Right ventricle myocardium superior (tissue), 1 donor: ENCODE measurements at regions not wholly inside any gene's neighbourhood (a gene's known extent, or its start where the extent isn't known, plus 50 kb on each side); places are given as distances from the start of the nearest gene placed in this dataset.
A peak's percentile ranks its signal among the peaks of the same experiment; 100 is the strongest.
"Not testable (repeated sequence)": the region's sequence is repeated elsewhere in the genome, so short reads cannot be mapped to it uniquely, and the experiment has no call there.

Source experiments
- ATAC-seq: fragments of 200-7000 bp; cut with Tn5 transposase; one replicate; pipeline ENCODE4 v1.9.1; 2020; ENCODE audit warnings: mild to moderate bottlenecking; ENCODE audit not compliant: poor library complexity
- DNase-seq: peaks from one replicate; pipeline ENCODE4 v3.0.0-alpha.2; 2020
- intact Hi-C: fragments of 100-400 bp; cut with DNase I; formaldehyde crosslinking; loops from one replicate; pipeline ENCODE4 v1.11.2; 2022
- donor health status: DM: no; HTN: yes; CAD: no; lungs with severe emphysema.

DNA sequence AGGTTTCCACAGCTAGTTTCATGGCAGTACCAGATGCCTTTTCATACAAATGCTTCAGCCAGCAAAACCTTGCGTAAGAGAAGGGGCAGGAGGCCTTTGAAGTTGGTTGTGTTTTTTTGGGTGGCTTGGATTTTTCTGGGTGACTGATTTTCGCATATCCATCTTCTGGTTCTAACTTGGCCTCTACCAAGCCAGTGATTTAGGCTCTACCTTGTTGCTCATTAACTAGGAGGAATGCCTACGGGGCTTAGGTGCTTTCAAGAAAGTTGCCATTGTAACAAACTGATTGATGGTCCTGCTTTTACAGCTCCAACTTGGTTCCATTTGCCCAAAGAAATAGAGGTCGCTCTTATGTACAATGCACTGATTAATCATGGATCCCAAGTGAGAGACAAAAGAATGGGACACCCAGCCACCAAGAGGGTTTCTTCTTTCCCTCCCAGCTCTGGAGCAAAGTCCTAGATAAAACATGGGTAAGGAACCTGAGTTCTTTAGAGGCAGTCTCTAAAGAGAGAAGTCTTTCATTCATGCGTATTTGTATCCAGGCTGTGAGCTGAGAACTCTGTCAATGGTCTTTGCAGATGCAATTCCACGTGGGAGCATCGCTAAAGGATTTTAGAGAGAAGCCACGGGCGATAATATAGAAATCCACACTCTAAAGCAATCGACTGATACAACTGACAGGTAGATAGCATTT lies 92.1 kb upstream of the FGFR2 start:
- ATAC-seq (no peak), DNase-seq (no peak)
- intact Hi-C loops: no loop called here

DNA sequence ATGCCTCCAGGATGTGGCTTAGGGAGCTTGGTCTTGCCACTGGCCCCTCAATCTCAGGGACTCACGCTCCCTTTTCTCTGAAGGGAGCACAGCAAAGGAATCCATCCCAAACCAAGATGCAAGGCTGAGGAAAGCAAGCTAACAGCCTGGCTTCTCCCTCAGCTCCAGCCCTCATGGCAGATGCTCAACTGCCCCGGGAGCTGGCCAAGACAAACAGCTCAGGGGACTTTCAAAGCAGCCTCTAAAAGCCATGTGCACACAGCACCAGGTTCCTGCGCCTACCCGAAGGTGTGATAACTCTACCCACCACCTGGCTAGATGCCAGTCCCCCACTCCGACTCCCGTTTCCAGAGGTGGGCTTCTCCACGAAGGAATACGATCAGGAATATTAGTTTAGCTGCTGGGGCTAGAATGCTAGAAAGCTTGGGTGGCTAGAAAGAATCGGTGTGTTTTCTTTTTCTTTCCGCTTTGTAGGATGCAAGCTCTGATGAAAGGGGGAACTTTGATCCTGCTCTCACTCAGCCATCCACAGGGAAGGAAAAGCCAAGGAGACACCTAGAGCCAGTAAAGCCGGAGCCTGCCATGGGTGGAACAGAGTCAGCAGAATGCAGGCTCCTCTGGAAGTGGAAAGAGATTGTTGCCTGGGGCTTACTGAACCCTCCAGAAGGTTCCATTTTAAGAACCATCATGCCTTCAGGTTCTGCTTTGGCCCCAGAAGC lies 89.0 kb upstream of the FGFR2 start:
- intact Hi-C loops: no loop called here
- ATAC-seq: no peak
- DNase-seq: no peak

DNA sequence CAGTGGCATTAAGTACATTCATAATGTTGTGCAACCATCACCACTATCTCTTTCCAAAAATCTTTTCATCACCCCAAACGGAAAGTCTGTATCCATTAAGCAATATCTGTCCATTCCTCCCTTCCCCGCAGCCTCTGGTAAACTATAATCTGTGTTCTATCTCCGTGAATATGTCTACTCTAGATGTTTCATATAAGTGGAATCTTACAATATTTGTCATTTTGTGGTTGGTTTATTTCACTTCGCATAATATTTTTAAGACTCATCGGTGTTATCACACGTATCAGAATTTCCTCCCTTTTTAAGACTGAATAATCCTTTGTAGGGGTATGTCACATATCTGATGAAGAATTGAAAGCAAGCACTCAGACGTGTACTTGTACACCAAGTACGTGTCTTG lies 86.0 kb upstream of the FGFR2 start:
- intact Hi-C loops: no loop called here
- DNase-seq: no peak
- no peak for ATAC-seq

DNA sequence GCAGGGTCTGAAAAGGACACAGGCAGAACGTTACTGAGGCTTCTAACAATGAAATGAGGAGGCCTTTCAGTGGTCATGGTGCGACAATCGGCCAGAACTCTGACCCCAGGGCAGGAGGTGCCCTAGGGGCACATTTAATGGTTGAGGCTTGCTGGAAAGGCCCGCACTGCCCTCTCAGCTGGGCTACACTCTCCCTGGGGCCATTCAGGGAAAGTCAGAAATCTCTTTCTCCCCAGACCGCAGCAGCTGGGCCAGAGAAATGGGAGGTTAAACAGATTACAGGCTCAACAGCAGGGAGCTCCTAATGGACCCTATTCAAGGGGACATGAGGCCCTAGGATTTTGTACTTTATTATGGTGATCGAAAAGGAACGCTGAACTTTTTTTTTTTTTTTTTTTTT lies 85.6 kb upstream of the FGFR2 start:
- no peak for ATAC-seq
- intact Hi-C loops: no loop called here
- no peak for DNase-seq

DNA sequence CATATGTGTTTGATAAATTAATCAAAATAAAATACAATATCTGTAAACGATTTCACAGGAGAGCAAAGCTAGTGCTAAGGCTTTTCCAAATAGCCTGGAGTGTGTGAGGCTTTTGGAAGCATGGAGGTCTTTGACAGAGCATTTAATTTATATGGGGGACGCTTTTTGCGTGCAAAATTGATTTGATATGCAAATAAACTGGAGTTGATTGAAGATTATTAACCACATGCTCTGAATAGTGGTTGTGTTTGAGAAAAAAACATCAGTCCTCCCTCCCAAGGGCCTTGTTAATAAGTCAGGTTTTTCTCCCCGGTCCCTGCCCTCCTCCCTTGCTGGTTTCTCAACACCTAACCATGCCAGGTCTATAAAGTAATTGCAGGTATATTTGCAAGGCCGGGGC lies 85.1 kb upstream of the FGFR2 start:
- DNase-seq: no peak
- no peak for ATAC-seq
- intact Hi-C loops: no loop called here

DNA sequence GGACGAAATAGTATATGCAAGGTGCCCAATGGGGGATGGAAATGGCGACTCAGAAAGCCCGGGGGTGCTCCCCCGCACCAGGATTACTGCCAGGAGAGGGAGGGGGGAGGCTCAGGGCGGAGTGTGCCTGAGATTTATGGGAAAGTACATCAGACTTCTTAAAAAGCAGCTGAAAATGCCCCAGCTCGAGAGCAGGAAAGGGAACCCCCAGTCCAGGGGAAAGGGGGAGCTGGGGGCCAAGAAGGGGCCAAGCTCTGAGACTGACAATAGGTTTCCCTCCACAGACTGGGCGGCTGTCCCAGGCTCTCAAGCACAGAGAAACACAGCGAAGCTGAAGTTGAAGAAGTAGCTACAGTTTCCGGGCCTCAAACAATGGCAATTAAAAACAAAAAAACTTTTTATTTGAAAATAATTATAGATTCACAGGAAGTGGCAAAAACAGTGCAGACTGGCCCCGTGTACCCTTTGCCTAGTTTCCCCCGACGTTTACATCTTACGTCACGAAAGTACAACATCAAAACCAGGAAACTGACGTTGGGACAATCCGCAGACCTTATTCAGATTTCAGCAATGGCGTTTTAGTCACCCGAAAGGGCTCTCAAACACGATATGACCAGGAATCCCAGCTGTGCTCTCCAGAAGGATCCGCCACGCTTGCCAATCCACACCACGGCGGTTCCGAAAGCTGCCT lies 83.9 kb upstream of the FGFR2 start:
- no peak for DNase-seq
- ATAC-seq: no peak
- intact Hi-C loops: no loop called here

DNA sequence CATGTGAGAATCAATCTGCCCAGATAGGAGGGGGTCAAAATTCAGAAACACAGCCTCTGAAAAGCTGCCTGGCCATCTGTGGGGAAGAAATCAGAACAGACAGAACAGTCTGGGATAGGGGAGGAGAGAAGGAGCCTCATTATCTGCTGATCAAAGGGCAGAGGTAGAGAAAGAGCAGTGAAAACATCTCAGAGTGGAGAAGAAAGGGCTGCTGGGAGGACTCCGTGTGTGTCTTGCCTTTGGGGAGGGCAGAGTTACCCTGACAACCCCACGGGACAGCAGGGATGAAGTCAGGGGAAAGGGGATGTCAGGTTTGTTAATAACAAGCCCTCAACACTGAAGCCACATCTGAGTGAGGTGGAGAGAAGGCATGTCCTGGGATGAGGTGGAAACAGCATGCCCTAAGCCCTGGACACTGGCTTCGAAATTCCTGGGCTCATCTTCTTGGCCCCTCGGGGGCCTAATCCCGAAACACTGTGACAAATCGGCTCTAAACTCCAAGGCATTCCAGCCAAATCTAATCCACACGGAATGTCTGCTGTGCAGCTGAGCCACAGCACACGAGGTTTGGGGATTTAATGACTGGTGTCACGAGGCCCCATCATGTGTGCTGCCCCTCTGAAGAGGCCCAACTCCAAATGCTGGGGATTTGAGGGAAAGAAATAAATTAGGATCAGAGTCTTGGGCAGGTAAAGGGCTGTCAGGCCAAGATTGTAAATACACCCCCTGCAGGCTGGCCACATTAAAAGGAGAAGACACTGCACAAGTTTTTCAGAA lies 82.8 kb upstream of the FGFR2 start:
- intact Hi-C loops: no loop called here
- no peak for ATAC-seq
- DNase-seq: no peak

DNA sequence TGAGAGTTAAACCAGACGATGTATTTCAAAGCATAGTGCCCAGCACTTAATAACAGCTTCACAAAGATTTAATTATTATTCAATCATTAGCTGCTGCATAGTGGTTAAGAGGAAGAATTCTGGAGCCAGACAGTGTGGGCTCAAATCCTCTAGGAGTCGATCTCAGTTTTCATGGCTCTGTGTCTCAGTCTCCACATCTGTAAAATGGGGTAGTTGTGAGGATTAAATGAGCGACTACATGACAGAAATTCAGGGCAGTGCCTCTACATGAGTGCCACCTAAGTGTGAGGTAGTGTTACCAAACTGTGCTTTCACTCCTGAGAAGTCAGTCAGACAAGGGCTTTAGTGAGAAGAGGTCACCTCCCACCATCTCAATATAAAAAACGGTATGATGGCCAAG lies 81.7 kb upstream of the FGFR2 start:
- intact Hi-C loops: no loop called here
- ATAC-seq (no peak), DNase-seq (no peak)

DNA sequence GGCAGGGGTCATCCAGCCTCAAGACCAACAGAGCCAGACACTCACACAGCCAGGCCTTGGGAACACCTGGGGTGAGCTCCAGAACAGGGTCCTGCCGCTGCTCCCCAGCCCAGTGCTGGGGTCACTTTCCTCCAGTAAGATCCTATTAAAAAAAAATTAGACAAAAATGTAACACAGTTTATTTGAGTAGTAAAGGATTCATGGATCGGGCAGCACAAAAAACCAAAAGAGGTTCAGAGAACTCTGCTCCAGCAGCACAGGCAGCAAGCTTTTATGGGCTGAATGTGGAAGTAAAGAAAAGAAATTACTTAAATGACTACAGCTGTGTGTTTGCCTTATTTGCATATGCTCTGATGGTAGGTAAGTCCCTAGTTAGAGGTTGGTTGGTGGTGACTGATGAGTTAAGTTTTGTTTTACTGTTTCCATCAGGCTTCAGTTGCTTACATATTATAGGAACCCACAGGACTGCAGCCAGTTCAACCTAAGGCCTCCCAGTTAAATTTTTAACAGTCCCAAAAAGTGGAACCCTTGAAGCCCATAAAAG lies 80.5 kb upstream of the FGFR2 start:
- no peak for DNase-seq
- ATAC-seq: no peak
- intact Hi-C loops: no loop called here

DNA sequence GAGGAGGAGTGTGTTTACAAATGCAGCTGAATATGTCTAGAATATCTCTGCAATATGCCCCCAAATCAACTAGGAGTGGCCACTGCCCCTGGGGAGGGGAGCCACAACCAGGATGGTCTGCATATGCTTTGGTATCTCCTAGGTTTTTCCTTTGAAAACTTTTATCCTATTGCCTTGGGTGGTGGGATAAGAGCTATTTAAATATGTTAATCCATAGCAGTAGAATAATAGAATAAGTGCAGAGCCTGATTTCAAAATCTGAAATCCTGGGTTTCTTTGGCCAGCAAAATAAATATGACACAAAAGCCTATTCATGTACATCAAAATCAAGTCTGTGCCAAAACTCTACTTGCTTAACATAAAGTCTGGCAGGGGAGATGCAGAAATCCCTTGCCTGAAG lies 79.6 kb upstream of the FGFR2 start:
- DNase-seq (no peak), ATAC-seq (no peak)
- intact Hi-C loops: no loop called here

DNA sequence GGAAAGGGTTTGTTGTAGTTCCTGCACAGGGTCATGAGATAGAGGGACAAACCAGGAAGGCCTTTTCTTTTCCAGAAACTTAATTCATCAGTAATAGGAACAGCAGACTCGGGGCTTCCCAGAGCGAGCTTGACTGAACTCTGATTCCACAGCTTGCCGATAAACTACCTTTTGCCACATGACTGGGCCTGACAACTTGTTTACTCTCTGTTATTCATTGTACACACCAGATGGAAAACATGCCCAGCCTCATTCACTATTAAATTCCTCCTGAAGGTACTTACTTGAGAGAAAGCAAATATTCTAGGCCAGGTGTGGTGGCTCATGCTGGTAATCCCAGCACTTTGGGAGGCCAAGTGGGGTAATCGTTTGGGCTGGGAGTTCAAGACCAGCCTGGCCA lies 77.1 kb upstream of the FGFR2 start:
- DNase-seq (no peak), ATAC-seq (no peak)
- intact Hi-C loops: no loop called here

DNA sequence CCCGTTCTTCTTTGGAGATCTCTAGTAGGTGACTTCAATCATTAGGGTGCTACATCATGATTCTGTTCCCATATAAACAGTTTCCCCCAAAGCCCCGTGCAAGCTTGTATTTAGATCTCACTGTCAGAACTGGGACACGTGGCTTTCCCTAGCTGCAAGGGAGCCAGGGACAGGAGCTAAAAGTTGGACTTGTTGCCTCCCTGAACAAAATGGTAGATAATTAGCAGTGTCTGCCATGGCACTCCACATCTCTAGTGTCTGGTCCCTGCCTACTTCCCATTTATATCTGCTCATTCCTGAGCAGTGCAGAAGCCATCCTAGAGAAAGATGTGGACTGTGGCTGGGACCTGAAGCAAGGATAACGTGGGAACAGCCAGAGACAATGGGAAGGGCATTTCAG lies 76.6 kb upstream of the FGFR2 start:
- DNase-seq (no peak), ATAC-seq (no peak)
- intact Hi-C loops: no loop called here

DNA sequence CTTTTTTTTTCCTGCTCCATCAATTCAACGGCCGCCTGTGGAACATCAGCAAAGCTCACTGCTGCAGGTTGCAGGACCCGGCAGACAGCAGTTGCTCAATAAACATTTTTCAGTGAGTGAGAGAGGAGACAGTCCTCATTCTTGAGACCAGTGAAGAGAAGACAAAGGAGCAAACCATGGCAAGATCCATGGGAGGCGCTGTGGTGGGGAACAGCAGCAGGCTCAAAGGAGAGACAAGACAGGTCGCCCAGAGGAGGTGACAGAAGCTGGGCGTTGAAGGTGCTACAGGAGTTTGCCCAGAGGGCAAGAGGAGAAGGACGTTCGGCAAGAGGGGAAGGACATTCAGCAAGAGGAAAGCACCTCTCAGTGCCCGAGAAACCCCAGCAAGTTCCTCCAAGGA lies 74.5 kb upstream of the FGFR2 start:
- no peak for ATAC-seq
- no peak for DNase-seq
- intact Hi-C loops: no loop called here

DNA sequence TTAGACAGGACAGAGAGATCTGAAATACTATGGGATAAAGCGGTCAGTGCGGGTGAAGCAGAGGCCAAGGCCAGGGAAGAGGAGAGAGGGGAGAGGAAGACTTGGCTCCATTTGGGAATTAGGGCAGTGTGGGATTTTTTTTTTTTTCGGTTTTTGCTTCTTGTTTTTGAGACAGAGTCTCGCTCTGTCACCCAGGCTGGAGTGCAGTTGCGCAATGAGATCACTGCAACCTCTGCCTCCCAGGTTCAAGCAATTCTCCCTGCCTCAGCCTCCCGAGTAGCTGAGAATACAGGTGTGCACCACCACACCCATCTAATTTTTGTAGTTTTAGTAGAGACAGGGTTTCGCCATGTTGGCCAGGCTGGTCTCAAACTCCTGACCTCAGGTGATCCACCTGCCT lies 71.6 kb upstream of the FGFR2 start:
- DNase-seq, intact Hi-C loops, ATAC-seq: not testable (repeated sequence)

DNA sequence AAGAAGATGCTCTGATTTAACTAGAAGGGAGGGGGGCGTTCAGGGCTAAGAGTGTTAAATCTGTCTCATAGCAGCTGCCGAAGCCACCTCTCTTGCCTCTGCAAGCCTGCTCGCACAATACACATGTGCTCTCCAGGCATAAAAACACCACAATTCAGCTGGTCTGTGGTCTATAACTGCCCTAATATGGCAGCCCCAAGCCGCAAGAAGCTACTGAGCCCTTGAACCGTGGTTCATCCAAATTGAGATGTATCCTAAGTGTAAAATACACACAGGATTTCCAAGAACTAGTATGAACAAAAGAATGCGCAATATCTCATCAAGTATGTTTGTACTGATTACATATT lies 70.8 kb upstream of the FGFR2 start:
- DNase-seq (no peak), ATAC-seq (peak; percentile 18)
- intact Hi-C loops: no loop called here

DNA sequence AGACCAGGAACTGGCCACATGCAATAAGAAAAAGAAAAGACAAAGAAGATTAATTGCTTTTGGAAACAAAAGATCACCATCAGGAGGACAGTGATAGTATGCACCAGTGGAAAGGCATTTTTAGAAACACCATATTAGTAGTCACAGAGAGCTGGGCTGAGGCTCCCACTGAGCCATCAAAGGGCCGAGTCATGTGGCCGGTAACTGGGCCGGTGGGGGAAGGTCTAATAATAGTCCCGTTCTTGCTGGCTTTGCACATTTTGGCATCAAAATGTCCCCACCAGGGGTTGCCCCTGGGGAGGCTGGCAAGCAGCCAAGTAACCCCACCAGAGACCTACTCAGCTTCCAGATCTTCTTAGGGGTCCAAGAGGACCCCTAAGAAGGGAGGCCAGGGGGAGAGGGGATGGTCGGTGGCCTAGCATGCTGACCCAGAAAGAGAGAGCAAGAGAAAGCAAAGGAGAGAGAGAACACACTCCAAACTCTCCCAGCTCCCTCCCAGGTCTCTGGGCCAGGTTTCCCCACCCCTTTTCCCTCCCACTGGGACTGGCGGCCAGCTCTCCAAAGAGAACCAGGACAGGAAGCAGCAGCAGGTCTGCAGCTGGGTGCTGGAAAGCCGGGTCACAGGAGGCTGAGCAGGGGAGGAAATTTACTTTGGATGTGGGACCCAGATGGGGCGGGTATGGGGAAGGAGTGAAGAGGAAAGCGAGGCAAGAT lies 70.2 kb upstream of the FGFR2 start:
- ATAC-seq (peak; percentile 90), DNase-seq (peak; percentile 59)
- intact Hi-C loops: no loop called here

DNA sequence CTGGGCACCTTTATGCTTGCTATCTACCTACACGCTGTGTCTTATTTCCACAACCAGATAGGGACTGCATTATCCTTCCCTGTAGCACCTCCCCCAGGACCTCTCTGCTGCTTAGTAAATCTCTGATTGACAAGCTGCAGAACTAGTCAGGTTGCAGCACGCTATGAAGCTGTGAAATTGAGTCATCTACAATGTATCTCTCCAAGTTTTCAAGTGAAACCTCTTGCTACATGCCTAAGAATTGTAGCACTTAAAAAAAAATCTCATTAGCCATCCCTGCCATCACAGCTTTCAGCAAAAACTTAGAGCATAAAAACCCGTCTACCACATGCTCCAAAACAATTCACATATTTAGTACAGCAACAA lies 69.7 kb upstream of the FGFR2 start:
- intact Hi-C loops: no loop called here
- DNase-seq: no peak
- no peak for ATAC-seq

DNA sequence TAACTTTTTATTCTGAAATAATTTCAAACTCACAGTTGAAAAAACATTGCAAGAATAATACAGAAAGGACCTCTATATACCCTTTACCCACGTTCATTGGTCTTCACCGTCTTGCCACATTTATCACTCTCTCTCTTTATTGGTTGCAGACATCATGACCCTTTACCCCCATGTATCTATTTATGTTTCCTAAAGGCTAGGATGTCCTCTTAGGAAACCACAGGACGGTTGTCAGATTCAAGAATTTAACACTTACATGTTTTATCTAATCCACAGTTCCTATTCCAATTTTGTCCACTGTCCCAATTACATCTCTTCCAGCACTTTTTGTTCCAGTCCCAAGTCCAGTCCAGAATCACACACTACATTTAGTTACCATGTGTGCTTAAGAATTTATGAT lies 67.6 kb upstream of the FGFR2 start:
- ATAC-seq: no peak
- intact Hi-C loops: no loop called here
- no peak for DNase-seq

DNA sequence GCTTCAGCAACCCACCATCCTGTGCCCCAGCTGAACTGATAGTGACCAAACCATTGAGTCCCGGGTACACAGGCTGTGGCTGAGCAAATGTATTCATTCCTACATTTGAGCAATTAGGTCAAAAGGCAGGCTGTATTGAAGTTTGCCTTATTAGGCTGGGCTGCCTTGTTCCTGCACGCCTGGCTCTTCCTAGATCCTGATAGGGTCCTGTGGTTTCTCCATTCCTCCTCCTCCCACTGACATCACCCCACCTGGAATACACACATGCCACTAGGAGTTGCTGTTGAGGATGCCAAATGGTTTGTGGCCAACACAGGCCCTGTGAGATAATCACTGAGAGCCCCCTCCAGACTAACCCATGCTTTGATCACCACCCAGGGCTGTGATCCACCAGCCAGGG lies 66.4 kb upstream of the FGFR2 start:
- ATAC-seq (no peak), DNase-seq (no peak)
- intact Hi-C loops: no loop called here
